ENCODE measurements at regions not wholly inside any gene's neighbourhood (a gene's known extent, or its start where the extent isn't known, plus 50 kb on each side); places are given as distances from the start of the nearest gene placed in this dataset.

GRCh38 chr3:63029921-63030320 lies 154.7 kb upstream of the CADPS start:
- TF ChIP-seq REST (IDR thresholded peaks at IDR 0.05; ENCODE audit: low read depth, low read length): no peak
- TF ChIP-seq SMC3 (IDR thresholded peaks at IDR 0.05; ENCODE audit: low read depth, low read length): no peak
- TF ChIP-seq CTCF (IDR thresholded peaks at IDR 0.05): no peak
- TF ChIP-seq NRF1 (IDR thresholded peaks at IDR 0.05; ENCODE audit: low read depth, low read length): no peak
- no peak for TF ChIP-seq TEAD4 (IDR thresholded peaks at IDR 0.05; ENCODE audit: borderline replicate concordance, insufficient read depth)
- TF ChIP-seq TAF1 (IDR thresholded peaks at IDR 0.05; ENCODE audit: borderline replicate concordance, low read depth, low read length): no peak
- no peak for TF ChIP-seq EZH2phosphoT487 (IDR thresholded peaks at IDR 0.05; ENCODE audit: borderline replicate concordance, low read depth)
- TF ChIP-seq TCF12 (IDR thresholded peaks at IDR 0.05): no peak
- TF ChIP-seq MAX (IDR thresholded peaks at IDR 0.05; ENCODE audit: low read depth): no peak
- TF ChIP-seq ZBTB33 (IDR thresholded peaks at IDR 0.05; ENCODE audit: borderline replicate concordance, low read depth): no peak
- no peak for TF ChIP-seq JUND (IDR thresholded peaks at IDR 0.05)
- TF ChIP-seq POLR2AphosphoS5 (IDR thresholded peaks at IDR 0.05; ENCODE audit: low read depth, low read length): no peak
- TF ChIP-seq RAD21 (IDR thresholded peaks at IDR 0.05; ENCODE audit: low read length): no peak
- no peak for TF ChIP-seq EP300 (IDR thresholded peaks at IDR 0.05; ENCODE audit: borderline replicate concordance in 1 of 2, low read depth in 1 of 2, low read length in 1 of 2)

Measured in SK-N-SH (cell line).